K562 (cell line): ENCODE measurements at regions not wholly inside any gene's neighbourhood (a gene's known extent, or its start where the extent isn't known, plus 50 kb on each side); places are given as distances from the start of the nearest gene placed in this dataset.

Experiments used
- ATAC-seq: fragments of 200-7000 bp; cut with Tn5 transposase; 3 replicates; pipeline ENCODE4 v1.9.1; 2020; ENCODE audit warnings: moderate library complexity
- BruUV-seq: library from RNA; stranded (reverse); fragments of 400-500 nt; replicated peaks from 2 replicates; lab custom pipeline; 2021; lab: Mats Ljungman, UMichigan
- CTCF ChIA-PET: fragments of 300-600 bp; formaldehyde crosslinking; extraction: SDS; loops from one replicate; lab custom pipeline; 2021; ENCODE audit warnings: low intra/inter-chr PET ratio; lab: Yijun Ruan, JAX
- POLR2A ChIA-PET: fragments of 300-600, 350-650 bp; sonication (Branson Sonifier 250); formaldehyde crosslinking; extraction: SDS; loops from one replicate; lab custom pipeline; 2021; ENCODE audit warnings: antibody characterized with exemption, inconsistent platforms; lab: Yijun Ruan, JAX
- DNase-seq, 4 experiments: peaks; one replicate each; pipeline versions ENCODE4 v3.0.0 to v3.0.0-alpha.2; 2011 to 2018; ENCODE audit warnings: low spot score in 3 of 4, mixed read lengths in 3 of 4; ENCODE audit errors: extremely low read depth in 1 of 4
- FAIRE-seq: peaks from 2 replicates; lab custom pipeline; 2011; peaks lifted over from hg19 to GRCh38; lab: Jason Lieb, UNC
- H2AFZ ChIP-seq: 2 replicates; pipeline ENCODE4 v1.6.0; 2011; ENCODE audit warnings: low read depth, low read length, control low read depth, inconsistent platforms
- H3K27ac ChIP-seq: fragments of 200-600 bp; 3 replicates; pipeline ENCODE4 v1.8.0; 2011; ENCODE audit warnings: low read depth, mild to moderate bottlenecking, control low read depth, inconsistent platforms, low read length, moderate library complexity, mixed read lengths; ENCODE audit errors: extremely low read depth
- H3K27me3 ChIP-seq, 2 experiments: fragments of 300-600 bp in 1 of 2; 2 replicates in 1 of 2; 3 replicates in 1 of 2; pipeline versions ENCODE4 v1.6.0 to v1.8.0; 2011; ENCODE audit warnings: inconsistent platforms in 2 of 2, low read length in 2 of 2, mild to moderate bottlenecking in 1 of 2, mixed read lengths in 1 of 2, moderate library complexity in 1 of 2; ENCODE audit not compliant: control insufficient read depth in 2 of 2, insufficient read depth in 2 of 2
- H3K36me3 ChIP-seq: fragments of 300-600 bp; 3 replicates; pipeline ENCODE4 v1.8.0; 2011; ENCODE audit warnings: mild to moderate bottlenecking, low read length, inconsistent platforms; ENCODE audit not compliant: control insufficient read depth, insufficient read depth
- H3K4me1 ChIP-seq, 2 experiments: fragments of 200-600 bp in 1 of 2; replicated peaks in 1 of 2; 2 replicates in 1 of 2; 3 replicates in 1 of 2; pipeline versions ENCODE4 v1.5.1 to v1.8.0; 2011; ENCODE audit warnings: inconsistent platforms in 2 of 2, low read length in 2 of 2, mild to moderate bottlenecking in 1 of 2, mixed read lengths in 1 of 2, moderate library complexity in 1 of 2; ENCODE audit not compliant: control insufficient read depth in 2 of 2, insufficient read depth in 2 of 2
- H3K4me2 ChIP-seq: 2 replicates; pipeline ENCODE4 v1.6.1; 2011; ENCODE audit warnings: low read length, control low read depth, inconsistent platforms, mixed read lengths; ENCODE audit not compliant: insufficient read depth
- H3K4me3 ChIP-seq: fragments of 200-600 bp; sonication (generic), shearing (Covaris generic); 2 replicates; pipeline ENCODE4 v1.5.1; 2016; ENCODE audit warnings: control low read depth, inconsistent platforms
- H3K79me2 ChIP-seq: fragments of 200-600 bp; 3 replicates; pipeline ENCODE4 v1.8.0; 2011; ENCODE audit warnings: low read length, inconsistent platforms; ENCODE audit not compliant: control insufficient read depth, insufficient read depth
- H3K9ac ChIP-seq, 2 experiments: 2 replicates each; pipeline versions ENCODE4 v1.6.0 to v1.6.1; 2011; ENCODE audit warnings: low read depth in 2 of 2, low read length in 2 of 2, control low read depth in 1 of 2, inconsistent platforms in 1 of 2, mild to moderate bottlenecking in 1 of 2, mixed read lengths in 1 of 2; ENCODE audit not compliant: insufficient read depth in 1 of 2
- H3K9me1 ChIP-seq: one replicate; pipeline ENCODE4 v1.6.0; 2011; ENCODE audit warnings: inconsistent platforms, mild to moderate bottlenecking, low read length, moderate library complexity; ENCODE audit not compliant: control insufficient read depth, insufficient read depth
- H3K9me3 ChIP-seq: replicated peaks from 2 replicates; pipeline ENCODE4 v1.5.1; 2011; ENCODE audit warnings: low read depth, low read length, inconsistent platforms; ENCODE audit not compliant: control insufficient read depth, insufficient read depth
- H4K20me1 ChIP-seq: replicated peaks from 2 replicates; pipeline ENCODE4 v1.6.1; 2011; ENCODE audit warnings: low read length, inconsistent platforms, mixed read lengths; ENCODE audit not compliant: control insufficient read depth, insufficient read depth
- CTBP1 ChIP-seq: fragments of 450-650 bp; IDR thresholded peaks from 2 replicates; pipeline ENCODE4 v1.6.1; 2016; ENCODE audit warnings: borderline replicate concordance
- FOSL1 ChIP-seq: fragments of 200-800 bp; sonication (Bioruptor generic); conservative IDR thresholded peaks from 2 replicates; pipeline ENCODE4 v1.6.1; 2016; ENCODE audit warnings: missing genetic modification characterization, missing compliant biosample characterization
- FOXA3 ChIP-seq, 2 experiments: fragments of 450-650 bp in 1 of 2; sonication (generic) in 1 of 2; formaldehyde crosslinking; IDR thresholded peaks in 1 of 2; conservative IDR thresholded peaks in 1 of 2; 2 replicates each; pipeline versions ENCODE4 v1.4.0 to v1.8.0; 2020 to 2022; ENCODE audit warnings: mild to moderate bottlenecking in 2 of 2, missing genetic modification reagents in 1 of 2
- GTF2F1 ChIP-seq: IDR thresholded peaks from 2 replicates; pipeline ENCODE4 v1.6.1; 2011; ENCODE audit warnings: low read depth, low read length, improper control_type of control experiment
- MYBL2 ChIP-seq, 2 experiments: fragments of 450-650 bp in 1 of 2; sonication (generic) in 1 of 2; formaldehyde crosslinking in 1 of 2; IDR thresholded peaks; 2 replicates each; pipeline versions ENCODE4 v1.6.1 to v1.8.1; 2017 to 2022; ENCODE audit warnings: borderline replicate concordance in 1 of 2, inconsistent platforms in 1 of 2, low read depth in 1 of 2, mild to moderate bottlenecking in 1 of 2, missing genetic modification reagents in 1 of 2, moderate library complexity in 1 of 2
- RERE ChIP-seq: sonication (generic); formaldehyde crosslinking; IDR thresholded peaks from 2 replicates; pipeline ENCODE4 v1.8.0; 2023; ENCODE audit warnings: missing genetic modification reagents, mild to moderate bottlenecking, borderline replicate concordance
- RFX1 ChIP-seq: fragments of 450-650 bp; IDR thresholded peaks from 2 replicates; pipeline ENCODE4 v1.6.1; 2016; ENCODE audit warnings: mild to moderate bottlenecking, moderate library complexity
- TOE1 ChIP-seq, 2 experiments: fragments of 450-650 bp in 1 of 2; sonication (generic) in 1 of 2; formaldehyde crosslinking in 1 of 2; IDR thresholded peaks; 2 replicates each; pipeline versions ENCODE4 v1.7.1 to v1.8.0; 2016 to 2022; ENCODE audit warnings: borderline replicate concordance in 2 of 2, mild to moderate bottlenecking in 2 of 2, antibody characterized with exemption in 1 of 2, inconsistent platforms in 1 of 2, low read depth in 1 of 2, missing genetic modification reagents in 1 of 2, moderate library complexity in 1 of 2
- WGBS: fragments of 100-300 bp; shearing (Covaris generic); methylation state at CpG from one replicate; pipeline ENCODE4 v1.1.6; 2016; ENCODE audit warnings: low coverage, mixed read lengths; ENCODE audit not compliant: insufficient coverage; ENCODE audit errors: missing lambda C conversion rate; 5-methylcytosine and 5-hydroxymethylcytosine counted together
- in situ Hi-C: fragments of 300-500 bp; cut with MboI; formaldehyde crosslinking; loops from 4 replicates; pipeline ENCODE4 v1.15.0; 2018; ENCODE audit warnings: inconsistent platforms, mixed read lengths
- intact Hi-C: fragments of 100-400 bp; cut with micrococcal nuclease; formaldehyde crosslinking; loops from 2 replicates; pipeline ENCODE4 v1.14.2; 2022
- TF ChIP-seq, protein P1 (sequence below): sonication (generic); formaldehyde crosslinking; IDR thresholded peaks from 2 replicates; pipeline ENCODE4 v1.8.0; 2022; ENCODE audit warnings: mild to moderate bottlenecking, missing genetic modification reagents

DNA sequence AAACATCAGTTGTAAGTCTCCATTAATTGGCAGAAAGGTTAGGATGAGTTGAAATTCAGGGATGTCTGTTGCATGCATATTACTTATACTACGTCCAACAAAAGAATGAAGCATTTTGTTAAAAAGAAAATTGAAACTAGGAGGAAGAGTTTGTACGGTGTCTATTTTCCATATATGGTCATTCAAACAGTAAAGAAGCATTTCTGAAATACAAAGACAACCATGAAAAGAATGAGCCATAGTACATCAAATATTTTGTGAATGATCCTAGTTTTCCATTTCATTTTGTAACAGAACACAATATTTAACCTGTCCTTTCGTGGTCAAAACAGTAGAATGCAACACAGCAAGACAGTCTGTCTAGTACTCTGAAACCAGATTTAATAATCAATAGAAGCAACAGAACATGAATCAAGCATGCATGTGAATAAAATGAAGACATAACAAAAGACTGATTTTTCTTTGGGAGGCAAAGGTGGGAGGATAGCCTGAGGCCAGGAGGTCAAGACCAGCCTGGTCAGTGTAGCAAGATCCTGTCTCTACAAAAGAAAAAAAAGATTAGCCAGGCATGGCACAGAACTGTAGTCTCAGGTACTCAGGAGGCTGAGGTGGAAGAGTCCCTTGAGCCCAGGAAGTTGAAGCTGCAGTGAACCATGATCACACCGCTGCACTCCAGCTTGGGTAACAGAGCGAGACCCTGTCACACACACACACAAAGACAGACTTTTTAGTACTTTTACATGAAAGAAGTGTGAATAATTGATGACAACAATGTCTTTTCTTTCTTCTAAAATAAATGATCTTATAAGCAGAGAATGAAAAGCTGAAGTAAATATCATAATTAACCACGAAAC lies 156.0 kb downstream of the LRIG3 start:
- H3K9me1 ChIP-seq: no peaks in the 10 kb centered on the region
- BruUV-seq: no TSS peak
- H3K27me3 ChIP-seq: no peaks in the 10 kb centered on the region
- ChIA-PET CTCF (no interaction called here), POLR2A (no interaction called here)
- no peaks in the 10 kb centered on the region for H3K4me1 ChIP-seq
- H3K27ac ChIP-seq: no peak overlapping the region
- H3K79me2 ChIP-seq: no peaks in the 10 kb centered on the region
- no peak for FAIRE-seq
- H3K9ac ChIP-seq: no peak overlapping the region
- H3K36me3 ChIP-seq: no peaks in the 10 kb centered on the region
- in situ Hi-C loops (no loop called here), intact Hi-C loops (no loop called here)
- WGBS: 3% methylated on average over 6 of the region's 6 CpGs
- H3K4me3 ChIP-seq: no peak overlapping the region
- no peak for DNase-seq
- no peaks in the 10 kb centered on the region for H3K9me3 ChIP-seq
- H4K20me1 ChIP-seq: no peaks in the 10 kb centered on the region
- no peak overlapping the region for H3K4me2 ChIP-seq
- H2AFZ ChIP-seq: no peak overlapping the region
- ATAC-seq: no peak
- TF ChIP-seq, protein P1, sequence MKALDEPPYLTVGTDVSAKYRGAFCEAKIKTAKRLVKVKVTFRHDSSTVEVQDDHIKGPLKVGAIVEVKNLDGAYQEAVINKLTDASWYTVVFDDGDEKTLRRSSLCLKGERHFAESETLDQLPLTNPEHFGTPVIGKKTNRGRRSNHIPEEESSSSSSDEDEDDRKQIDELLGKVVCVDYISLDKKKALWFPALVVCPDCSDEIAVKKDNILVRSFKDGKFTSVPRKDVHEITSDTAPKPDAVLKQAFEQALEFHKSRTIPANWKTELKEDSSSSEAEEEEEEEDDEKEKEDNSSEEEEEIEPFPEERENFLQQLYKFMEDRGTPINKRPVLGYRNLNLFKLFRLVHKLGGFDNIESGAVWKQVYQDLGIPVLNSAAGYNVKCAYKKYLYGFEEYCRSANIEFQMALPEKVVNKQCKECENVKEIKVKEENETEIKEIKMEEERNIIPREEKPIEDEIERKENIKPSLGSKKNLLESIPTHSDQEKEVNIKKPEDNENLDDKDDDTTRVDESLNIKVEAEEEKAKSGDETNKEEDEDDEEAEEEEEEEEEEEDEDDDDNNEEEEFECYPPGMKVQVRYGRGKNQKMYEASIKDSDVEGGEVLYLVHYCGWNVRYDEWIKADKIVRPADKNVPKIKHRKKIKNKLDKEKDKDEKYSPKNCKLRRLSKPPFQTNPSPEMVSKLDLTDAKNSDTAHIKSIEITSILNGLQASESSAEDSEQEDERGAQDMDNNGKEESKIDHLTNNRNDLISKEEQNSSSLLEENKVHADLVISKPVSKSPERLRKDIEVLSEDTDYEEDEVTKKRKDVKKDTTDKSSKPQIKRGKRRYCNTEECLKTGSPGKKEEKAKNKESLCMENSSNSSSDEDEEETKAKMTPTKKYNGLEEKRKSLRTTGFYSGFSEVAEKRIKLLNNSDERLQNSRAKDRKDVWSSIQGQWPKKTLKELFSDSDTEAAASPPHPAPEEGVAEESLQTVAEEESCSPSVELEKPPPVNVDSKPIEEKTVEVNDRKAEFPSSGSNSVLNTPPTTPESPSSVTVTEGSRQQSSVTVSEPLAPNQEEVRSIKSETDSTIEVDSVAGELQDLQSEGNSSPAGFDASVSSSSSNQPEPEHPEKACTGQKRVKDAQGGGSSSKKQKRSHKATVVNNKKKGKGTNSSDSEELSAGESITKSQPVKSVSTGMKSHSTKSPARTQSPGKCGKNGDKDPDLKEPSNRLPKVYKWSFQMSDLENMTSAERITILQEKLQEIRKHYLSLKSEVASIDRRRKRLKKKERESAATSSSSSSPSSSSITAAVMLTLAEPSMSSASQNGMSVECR (CRISPR knock-in tag): no peak
- no peak for TF ChIP-seq TOE1 (IDR thresholded peaks at IDR 0.05; ENCODE audit: borderline replicate concordance)
- TF ChIP-seq TOE1 (CRISPR knock-in tag; IDR thresholded peaks at IDR 0.05; ENCODE audit: borderline replicate concordance, low read depth): no peak
- TF ChIP-seq FOSL1: no peak
- TF ChIP-seq MYBL2 (IDR thresholded peaks at IDR 0.05; ENCODE audit: low read depth): no peak
- TF ChIP-seq MYBL2 (CRISPR knock-in tag; IDR thresholded peaks at IDR 0.05; ENCODE audit: borderline replicate concordance): no peak
- no peak for TF ChIP-seq FOXA3 (CRISPR knock-in tag; conservative IDR thresholded peaks at IDR 0.05 in 1 of 2, IDR thresholded peaks at IDR 0.05 in 1 of 2)
- TF ChIP-seq GTF2F1: no peak
- no peak for TF ChIP-seq CTBP1
- no peak for TF ChIP-seq RFX1
- no peak for TF ChIP-seq RERE
